HG02623 (cell line): ENCODE measurements at regions not wholly inside any gene's neighbourhood (a gene's known extent, or its start where the extent isn't known, plus 50 kb on each side); places are given as distances from the start of the nearest gene placed in this dataset.
A peak's percentile ranks its signal among the peaks of the same experiment; 100 is the strongest.

Experiments used
- ATAC-seq: cut with Tn5 transposase; IDR thresholded peaks from one replicate; pipeline ENCODE4 v1.9.1; 2021; ENCODE audit warnings: moderate library complexity; ENCODE audit not compliant: unreplicated experiment

DNA sequence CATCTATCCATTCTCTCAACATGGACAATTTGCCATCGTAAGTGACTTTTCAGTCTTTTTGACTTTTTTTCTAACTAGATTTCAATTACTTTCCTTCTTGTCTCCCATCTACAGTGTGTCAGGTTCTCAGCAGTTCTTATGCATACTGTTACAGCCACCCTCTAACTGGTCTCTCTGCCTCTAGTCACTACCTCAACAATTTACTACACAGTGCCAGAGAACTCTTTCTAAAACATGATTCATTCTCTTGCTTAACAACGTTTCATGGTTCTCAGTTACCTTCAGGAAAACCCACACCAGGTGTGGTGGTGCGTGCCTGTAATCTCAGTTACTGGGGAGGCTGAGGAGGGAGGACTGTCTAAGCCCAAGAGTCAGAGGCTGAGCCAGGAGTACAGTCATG lies 95.4 kb downstream of the DIPK2A start:
- ATAC-seq: no peak

DNA sequence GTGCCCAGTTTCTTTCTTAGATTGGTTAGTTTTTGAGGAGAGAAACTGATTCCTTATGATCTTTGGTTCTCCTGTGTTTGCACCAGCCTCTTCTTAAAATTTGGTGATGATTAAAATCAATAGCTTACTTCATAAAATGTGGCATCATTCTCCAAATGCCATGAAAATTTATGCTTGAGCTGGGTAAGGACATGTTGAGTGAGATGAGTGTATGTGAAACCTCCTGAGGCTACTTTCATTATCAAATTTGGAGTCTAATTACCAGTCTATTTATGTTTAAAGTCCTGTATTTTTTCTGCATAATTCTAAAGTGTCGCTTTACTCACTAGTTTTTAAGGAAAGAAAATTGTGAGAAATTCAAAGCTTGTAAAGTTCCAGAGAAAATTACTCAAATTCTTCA lies 102.1 kb downstream of the DIPK2A start:
- ATAC-seq: no peak

DNA sequence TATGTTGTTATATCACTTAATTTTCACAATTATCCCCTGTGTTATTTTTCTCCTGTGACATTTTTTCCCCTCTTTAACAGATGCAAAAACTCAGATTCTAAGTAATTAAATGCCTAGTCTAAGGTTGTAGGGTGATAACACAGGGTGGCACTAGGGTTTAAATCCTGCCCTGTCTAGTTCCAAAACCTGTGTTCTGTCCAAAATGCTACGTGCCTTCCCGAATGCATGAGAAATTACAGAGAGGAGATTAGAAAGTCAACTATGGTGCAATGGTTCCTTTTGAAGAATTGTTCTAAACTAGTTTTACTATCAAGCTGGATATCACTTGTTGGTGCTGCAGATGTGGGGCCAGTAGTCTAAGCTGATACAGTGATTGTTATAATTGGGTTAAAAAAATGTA lies 108.0 kb downstream of the DIPK2A start:
- no peak for ATAC-seq

DNA sequence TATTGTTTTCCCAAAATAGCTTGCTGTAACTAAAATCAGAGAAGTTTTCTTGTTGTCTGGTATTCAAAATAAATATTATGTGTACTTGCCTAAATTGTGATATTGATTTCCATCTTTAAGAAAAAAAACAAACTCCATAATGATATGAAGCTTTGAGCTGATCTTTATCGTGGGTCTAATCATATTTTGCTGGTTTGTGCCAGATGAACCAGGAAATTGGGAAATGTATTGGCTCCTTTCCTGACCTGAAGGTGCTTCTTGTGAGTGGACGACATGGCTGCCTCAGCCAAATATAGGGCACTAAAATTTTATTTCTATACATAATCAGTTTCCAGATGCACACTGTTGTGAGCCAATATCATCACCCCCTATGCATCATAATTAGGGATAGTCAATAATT lies 113.3 kb downstream of the DIPK2A start:
- no peak for ATAC-seq

DNA sequence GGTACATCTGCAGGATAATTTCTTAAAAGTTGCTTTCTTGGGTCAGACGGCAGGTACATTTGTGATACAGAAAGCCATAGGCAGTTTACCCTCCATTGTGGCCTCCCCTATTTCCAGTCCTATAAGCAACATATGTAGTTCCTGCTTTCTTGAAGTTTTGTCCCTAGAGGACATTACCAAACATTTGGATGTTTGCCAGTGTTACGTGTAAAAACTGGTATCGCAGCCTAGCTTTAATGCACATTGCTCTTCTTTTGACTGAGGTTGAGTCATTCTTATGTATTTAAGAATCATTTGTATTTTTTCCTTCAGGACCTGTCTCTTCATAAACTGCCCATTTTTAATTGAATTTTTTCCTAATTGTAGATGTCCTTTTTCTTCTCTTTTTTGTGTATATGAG lies 114.3 kb downstream of the DIPK2A start:
- no peak for ATAC-seq

DNA sequence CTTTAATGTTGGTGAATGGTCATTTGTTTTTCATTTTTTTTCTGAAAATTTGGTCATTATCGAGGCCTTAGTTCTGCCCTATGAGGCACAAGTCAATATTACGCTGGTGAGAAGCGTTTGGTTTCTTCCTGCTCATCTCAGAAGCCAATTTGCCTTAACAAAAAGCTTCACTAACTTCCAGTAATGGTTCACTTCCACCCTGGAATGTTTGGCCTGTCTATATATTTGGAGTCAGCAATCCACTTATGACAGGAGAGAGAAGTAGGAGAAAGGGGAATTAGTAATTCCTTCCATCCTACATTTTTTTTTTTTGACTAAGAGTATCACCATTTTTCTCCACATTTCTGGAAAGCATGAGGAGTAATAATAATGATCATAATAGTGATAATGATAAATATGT lies 124.4 kb downstream of the DIPK2A start:
- no peak for ATAC-seq

DNA sequence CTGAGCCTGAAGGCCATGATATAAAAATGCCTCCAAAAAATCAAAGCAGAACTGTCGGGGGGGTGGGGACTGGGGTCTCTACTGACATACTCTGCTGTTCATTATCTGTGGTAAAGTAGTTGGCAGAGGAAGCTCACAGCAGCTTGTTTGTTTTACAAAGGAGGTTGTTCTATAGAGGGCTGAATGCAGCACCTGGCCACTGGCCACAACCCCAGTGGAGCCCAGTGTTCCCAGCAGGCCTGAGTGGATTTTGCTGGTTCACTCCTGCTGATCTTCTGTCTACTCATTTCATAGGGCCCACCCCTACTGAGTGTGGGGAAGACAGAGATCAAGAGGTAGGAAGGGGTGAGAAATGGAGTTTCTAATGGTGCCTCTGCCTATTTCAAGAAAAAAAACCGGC lies 125.5 kb downstream of the DIPK2A start:
- ATAC-seq: no peak

DNA sequence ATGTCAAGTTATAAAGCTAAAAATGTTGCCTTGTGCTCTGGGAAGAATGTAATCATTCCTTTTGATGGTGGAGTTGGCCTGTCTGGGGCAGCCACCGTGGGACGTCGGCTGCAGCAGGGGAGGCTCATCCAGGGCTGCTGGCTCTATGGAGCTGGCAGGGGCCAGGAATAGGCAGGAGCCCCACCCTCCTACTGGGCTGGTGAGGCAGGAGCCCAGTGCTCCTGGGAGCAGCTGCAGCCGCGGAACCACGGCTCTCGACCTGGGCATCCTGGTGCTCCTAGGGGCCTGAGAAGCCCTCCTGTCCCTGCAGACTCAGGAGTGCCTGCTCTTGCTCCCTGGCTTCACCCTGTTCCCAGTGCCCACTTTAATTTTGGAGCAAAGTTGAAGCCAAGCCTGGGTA lies 127.1 kb downstream of the DIPK2A start:
- no peak for ATAC-seq

DNA sequence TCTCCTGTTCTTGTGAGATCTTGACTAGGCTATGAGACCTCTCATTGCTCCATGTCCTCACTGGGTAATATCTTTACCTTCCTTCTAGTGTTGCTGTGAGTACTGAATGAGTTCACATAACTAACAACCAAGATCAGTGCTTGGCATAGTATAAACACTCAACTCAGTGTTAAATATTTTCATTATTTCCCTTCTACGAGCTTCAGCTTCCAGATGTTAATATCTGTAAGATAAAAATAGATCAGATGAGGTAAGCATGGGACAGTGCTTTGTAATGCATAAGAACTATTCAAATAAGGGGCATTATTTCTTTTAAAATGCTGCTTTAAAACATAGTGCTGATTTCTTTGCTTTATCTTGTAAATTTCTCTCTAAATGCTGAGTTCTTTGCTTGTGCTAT lies 130.8 kb downstream of the DIPK2A start:
- ATAC-seq: no peak

DNA sequence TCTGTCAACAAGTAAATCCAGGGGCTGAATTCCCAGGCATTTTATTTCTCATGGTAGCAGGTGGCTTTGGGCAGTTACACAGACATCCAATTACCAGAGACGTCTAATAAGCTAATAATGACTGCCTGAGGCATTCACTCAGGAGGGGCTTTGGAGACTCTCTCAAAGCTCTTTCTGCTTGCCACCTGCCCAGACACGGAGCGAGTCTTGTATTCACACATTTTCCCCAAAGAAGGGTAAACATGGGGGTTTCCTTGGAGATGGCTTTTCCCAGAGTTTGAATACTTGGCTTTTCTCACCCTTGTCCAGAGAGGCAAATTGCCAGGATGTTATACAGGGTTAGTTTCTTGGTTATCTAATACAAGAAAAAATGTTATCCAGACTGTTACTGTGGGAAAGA lies 132.6 kb downstream of the DIPK2A start:
- no peak for ATAC-seq

DNA sequence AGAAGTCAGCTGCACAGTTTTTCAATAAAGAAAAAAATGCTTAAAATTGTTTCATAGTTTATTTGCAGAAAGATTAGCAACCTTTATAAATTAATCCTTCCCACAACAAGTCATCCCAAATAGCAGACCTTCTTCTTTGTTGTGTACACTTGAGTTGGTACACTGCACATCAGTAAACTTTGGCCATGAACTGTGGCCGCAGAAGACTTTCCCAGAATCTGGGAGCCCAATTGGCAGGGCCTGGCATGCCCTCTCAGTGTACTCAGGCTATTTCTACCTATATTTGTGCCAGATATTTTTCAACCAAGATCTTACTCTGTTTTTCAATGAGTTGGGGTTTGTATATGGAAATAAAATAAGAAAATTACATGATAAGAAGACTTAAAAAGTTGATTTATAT lies 133.1 kb downstream of the DIPK2A start:
- no peak for ATAC-seq

DNA sequence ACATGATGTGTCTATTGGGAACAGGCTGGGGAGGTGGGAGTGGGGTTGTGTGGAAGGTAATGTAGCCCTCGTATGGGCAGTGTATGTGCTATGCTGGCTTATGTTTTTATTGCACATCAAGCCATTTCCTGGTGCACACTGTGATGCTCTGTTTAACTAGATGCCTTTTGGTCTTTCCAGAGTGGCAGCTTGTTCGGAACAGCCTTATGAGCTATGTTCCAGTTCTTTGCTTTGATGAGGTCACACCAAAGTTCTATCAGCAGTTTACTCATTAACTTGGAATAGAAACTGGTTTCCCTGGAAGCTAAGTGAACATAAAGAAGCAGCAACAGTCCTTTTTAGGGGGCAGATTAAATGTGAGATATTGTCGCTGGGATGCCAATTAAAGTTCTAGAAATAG lies 133.9 kb downstream of the DIPK2A start:
- ATAC-seq: no peak

DNA sequence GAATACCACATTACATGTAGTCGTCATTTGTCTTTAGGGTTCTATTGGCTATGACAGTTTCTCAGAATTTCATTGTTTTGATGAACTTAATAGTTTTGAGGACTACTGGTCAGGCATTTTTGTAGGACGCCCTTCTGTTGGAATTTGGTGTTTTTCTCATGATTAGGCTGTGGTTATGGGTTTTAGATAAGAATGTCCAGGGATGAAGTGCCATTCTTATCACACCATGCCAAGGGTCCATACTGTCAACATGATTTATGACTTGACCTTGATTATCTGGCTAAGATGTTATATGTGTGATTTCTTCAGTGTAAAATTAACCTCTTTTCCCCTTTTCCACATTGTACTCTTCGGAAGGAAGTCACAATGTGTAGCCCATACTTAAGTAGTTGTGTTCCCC lies 135.3 kb downstream of the DIPK2A start:
- ATAC-seq: no peak

DNA sequence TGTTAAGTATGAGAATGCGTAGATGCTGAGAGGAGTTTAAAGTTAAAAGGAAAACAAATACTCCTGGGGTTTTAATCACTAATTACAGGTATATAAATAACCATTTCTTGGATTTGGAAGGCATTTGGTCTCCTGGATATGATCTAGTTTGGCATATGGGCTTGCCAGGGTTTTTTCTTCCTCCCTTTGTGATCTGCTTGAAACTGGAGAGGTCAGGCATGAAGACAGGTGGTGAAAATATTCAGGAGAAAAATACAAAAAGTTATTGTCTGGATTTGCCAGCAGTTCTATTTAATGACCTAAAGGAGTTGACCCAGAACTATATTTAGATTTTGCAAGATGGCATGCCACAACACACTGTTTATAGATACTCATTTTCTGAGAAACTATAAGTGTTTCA lies 136.3 kb downstream of the DIPK2A start:
- ATAC-seq: no peak

DNA sequence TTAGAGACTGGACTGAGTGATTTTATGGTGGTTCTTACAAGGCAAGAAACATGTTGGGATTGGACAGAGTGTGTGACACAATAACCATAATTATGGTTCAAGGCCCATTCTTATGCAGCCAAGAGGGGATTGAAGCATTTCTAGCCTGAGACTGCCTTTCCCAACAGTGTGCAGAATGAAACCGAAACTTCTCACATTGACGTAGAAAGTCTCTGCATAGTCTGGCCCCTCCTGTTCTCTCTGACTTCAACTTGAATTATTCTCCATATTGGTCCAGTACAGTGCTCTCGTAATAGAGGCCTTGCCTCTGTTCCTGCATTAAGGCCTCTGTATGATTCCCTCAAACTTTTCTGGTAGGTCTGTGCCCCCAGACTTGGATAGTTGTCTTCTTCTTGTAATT lies 138.3 kb downstream of the DIPK2A start:
- ATAC-seq: peak; percentile 99

DNA sequence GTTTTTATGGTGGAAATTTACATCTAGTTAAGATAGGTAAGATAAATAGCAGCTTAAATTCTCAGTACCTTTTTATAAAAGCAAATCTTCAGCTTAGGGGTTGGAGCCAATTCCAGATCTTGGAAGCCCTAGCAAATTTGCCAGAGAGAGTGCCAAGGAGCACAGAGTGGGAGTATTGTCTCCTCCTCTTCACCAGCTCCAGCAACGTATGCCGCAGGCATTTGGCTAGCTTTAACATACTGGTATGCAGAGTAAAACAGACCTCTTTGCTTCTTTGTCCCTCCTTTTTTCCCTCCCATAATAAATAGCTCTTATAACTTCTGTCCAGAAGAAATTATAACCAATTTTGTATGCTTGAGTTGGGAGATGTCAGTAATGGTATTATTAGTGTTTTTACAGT lies 140.4 kb downstream of the DIPK2A start:
- no peak for ATAC-seq

DNA sequence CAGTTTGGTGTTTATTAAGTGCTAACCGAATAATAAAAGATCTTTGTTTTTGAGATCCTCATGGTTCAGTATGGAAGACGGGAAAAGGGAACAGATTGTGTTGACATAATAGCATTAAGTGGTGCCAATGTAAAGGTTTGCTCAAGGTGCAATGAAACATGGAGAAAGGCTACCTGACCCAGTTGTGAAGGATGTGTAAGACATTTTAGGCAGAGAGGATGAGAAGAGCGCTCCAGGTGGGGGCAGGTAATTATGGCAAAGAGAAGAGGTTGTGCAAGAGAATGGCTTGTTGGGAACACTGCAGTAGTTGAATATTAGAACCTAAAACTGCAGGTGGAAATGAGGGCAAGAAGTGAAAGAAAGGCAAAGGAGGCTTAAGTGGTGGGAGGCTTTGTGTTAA lies 140.8 kb downstream of the DIPK2A start:
- no peak for ATAC-seq

DNA sequence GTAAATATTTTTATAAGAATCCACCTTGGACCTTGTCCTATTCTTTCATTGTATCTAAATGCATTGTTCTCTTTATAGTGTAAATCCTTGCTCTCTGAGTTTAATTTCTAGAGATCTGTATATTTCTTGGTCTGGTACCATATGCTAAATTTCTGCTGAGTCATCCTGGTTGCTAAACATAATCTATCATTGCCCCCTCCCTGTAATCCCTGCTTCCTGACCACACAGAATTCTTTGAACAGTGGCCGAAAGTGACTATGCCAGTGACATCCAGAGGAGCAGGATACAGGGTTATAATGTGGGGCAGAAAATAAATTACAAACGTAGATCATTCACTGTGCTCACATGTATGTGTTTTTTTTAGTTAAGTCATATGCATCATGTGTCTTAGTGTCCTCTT lies 143.1 kb downstream of the DIPK2A start:
- no peak for ATAC-seq

DNA sequence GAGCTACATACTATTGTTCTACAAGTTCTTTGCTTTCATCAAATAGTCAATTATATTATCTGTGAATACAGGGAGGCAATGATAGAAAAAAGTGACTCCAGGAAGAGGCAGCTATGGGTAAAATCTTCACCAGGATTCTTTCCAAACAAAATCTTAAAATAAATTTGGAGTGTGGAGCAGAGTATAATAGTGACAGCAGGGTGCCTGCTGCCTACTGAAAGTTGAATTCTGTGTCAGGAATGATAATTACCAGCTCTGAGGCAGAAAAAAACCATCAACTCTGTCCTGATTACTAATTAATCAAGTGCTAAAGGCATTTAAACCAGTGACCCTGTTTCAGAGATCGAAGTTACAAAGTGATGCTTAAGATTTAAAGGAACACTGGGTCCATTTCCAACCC lies 148.0 kb downstream of the DIPK2A start:
- ATAC-seq: no peak

DNA sequence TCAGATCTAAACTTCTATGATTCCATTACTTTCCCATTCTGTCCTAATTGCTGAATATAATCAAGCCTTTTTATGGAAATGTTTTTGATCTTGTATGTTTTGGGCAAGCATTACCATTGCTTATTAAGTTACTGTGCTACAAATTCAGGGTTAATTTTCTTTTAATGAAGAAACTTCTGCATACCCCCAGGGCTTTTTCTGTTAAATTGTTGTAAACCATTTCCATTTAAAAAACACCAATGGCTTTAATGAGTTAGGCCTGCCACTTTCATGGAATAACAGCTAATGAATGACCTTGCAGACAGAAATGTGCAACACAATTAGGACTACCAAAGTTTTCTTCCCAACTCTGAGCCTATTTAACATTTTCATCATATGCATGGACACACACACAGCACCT lies 150.0 kb downstream of the DIPK2A start:
- ATAC-seq: no peak

DNA sequence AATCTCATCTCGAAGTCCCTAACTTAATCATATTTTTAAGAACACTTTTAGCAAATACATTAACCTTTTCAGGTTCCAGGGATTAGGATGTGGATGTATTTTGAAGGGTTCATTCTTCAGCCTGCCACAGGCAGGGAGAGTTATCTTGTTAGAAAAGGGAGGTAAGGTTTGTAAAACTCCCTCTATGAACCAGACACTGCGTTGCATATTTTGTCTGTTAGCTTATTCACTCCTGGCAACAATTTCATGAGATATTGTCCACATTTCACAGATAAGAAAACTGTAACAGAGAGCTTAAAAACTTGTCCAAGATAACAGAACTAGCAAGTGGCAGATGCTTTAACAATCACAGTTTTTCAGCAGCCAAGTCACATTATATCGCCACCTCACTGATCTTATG lies 155.4 kb downstream of the DIPK2A start:
- ATAC-seq: no peak

DNA sequence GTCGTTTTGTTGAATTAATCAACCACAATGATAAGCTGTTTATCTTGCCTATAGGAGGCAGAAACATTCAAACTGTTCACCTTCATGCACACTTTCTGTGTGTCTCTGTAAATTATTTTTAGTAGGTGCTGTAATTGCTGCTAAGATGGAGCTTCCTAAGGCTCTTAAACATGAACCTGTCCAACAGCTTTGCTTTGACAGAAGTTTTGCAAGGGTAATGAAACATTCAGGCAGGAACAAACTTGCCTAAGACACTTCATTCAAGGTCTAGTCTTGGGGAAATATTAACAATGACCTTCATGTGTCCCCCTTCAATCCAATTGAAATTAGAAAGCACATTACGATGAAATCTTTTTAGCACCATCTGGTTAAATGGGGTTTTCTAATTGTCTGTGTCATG lies 156.1 kb downstream of the DIPK2A start:
- ATAC-seq: no peak

DNA sequence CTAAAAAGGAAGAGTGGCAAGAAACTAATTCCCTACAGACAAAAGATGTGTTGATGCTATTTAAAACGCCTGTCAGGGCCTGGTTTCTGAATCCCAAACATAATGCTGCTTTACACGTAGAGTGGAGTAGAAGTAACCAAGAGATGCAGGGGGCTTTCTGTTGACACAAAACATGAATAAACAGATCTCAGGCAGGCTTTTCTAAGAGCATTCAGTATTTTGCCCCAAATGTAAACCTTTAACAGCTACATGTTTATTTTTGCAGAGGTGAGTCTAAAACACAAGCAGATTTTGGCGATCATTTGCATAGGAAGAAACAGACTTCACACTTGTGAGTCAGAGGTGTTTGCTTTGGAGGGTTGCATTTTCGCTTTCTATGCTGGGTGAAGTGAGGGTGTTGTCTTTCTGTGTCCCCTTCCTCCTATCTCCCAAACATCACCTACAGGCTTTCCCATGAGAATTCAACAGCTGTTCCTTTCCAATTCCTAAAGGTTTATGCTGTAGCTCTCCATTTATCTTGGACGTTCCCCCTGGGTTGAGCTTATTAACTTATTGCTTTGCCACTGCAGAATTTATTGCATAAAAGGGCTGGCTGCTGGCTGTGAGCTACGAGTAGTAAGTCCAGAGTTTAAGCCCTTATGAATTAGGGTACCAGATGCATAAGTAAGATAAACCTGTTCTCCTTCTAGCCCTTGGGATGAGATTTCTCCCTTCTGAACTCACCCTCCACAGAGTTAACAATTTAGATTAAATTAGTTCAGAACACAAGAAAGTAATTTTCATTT lies 156.7 kb downstream of the DIPK2A start:
- ATAC-seq: peak; percentile 98
